Cardiac fibroblast (primary cell): ENCODE measurements at regions not wholly inside any gene's neighbourhood (a gene's known extent, or its start where the extent isn't known, plus 50 kb on each side); places are given as distances from the start of the nearest gene placed in this dataset.
A peak's percentile ranks its signal among the peaks of the same experiment; 100 is the strongest.

ENCODE experiments used
- DNase-seq, 2 donors: peaks; one replicate each; pipeline versions ENCODE4 v3.0.0 to v3.0.0-alpha.2; 2010; ENCODE audit warnings: low read depth in 2 of 2
- H3K4me3 ChIP-seq, 2 donors: replicated peaks in 1 of 2; 1 replicate in 1 of 2; 2 replicates in 1 of 2; pipeline ENCODE4 v1.5.1; 2011; ENCODE audit warnings: low read depth in 2 of 2, low read length in 2 of 2, mild to moderate bottlenecking in 2 of 2, moderate library complexity in 1 of 2
- CTCF ChIP-seq: IDR thresholded peaks from one replicate; pipeline ENCODE4 v1.5.1; 2011; ENCODE audit warnings: low read depth, mild to moderate bottlenecking, low read length, inconsistent platforms

GRCh38 chr6:154561750-154562149 lies 51.3 kb upstream of the CNKSR3 start:
- no peak for TF ChIP-seq CTCF
- DNase-seq: no peak
- H3K4me3 ChIP-seq: no peak overlapping the region

- no peak for DNase-seq
- no peak for TF ChIP-seq CTCF
- H3K4me3 ChIP-seq: no peak overlapping the region
Observed at GRCh38 chr6:154565331-154565730, 54.8 kb upstream of the CNKSR3 start.

- TF ChIP-seq CTCF: no peak
- no peak overlapping the region for H3K4me3 ChIP-seq
- no peak for DNase-seq
Observed at GRCh38 chr6:154566866-154567265, 56.4 kb upstream of the CNKSR3 start.

DNA sequence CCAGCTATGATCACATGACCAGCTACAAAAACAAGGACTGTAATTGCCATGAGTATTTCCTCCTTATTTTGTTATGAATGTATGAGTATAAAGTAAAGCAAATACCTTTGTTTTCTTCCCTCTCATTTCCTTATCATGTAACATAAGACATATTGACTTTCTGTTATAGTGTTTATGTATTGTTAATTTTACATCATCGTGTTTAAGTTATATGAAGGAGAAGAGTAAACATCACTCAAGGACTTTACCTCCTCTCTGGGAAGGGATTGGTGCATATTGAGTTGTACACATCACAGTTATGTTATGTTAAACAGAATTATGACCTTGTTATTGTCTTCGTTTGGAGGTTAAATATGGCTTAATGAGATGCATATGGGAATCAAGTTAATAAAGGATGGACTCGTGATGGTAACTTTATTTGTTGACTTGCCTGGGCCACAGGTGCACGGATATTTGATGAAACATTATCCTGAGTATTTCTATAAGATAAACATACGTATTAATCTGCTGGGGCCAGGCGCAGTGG lies 57.3 kb upstream of the CNKSR3 start:
- TF ChIP-seq CTCF: no peak
- no peak for DNase-seq

GRCh38 chr6:154569156-154569862 lies 58.8 kb upstream of the CNKSR3 start:
- TF ChIP-seq CTCF: no peak
- H3K4me3 ChIP-seq: no peak overlapping the region
- DNase-seq: peak in 1 of 2 donors; percentile 11

More for the DNA sequence above, 57.3 kb upstream of the CNKSR3 start:
- H3K4me3 ChIP-seq: no peak overlapping the region

DNA sequence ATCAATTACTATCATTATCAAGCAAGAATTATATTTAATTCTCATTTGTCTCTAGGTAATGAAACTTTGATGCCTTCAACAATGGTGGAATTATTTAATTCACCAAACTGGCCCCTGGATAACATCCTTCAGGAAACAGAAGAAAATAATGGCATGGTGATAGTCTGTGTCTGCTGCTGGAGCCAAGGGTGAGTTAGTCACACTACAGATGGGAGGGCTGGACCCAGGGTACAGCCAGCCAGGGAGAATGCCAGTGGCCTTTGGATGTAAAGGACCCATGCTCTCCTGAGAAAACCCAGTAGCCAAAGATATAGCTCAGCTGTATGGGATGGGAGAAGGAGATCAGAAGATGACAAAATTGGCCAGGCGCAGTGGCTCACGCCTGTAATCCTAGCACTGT lies 60.0 kb upstream of the CNKSR3 start:
- DNase-seq: no peak
- no peak for TF ChIP-seq CTCF
- no peak overlapping the region for H3K4me3 ChIP-seq

DNA sequence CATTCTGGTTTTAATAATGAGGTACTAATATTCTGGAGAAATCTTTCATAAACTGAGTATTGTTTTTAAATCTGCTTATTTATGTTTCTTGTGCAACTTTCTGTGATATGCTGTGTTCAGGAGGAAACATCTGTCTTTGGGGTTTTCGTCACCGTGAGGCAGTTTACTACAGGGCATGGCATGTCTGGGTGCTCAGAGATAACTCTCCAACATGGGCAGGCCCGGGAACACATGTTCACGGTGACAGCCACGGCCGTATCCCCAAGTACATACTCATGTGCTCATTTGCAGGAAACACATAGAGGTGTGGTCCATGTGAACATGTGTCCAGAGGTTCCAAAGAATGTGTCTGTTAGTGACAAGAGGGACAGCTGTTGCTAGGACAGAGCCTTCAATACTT lies 62.1 kb upstream of the CNKSR3 start:
- TF ChIP-seq CTCF: no peak
- DNase-seq: no peak
- no peak overlapping the region for H3K4me3 ChIP-seq
